H1 (cell line): ENCODE measurements at regions not wholly inside any gene's neighbourhood (a gene's known extent, or its start where the extent isn't known, plus 50 kb on each side); places are given as distances from the start of the nearest gene placed in this dataset.

ENCODE experiments used
- CTCF ChIA-PET: fragments of 300-600 bp; sonication (Branson Sonifier 250); formaldehyde crosslinking; loops from one replicate; lab custom pipeline; 2021; ENCODE audit not compliant: partially characterized antibody; lab: Charles Lee
- POLR2A ChIA-PET: fragments of 300-600 bp; sonication (Branson Sonifier 250); formaldehyde crosslinking; loops from one replicate; lab custom pipeline; 2021; ENCODE audit warnings: inconsistent platforms; ENCODE audit not compliant: partially characterized antibody; lab: Charles Lee
- DNase-seq, 2 experiments: peaks; one replicate each; pipeline versions ENCODE4 v3.0.0 to v3.0.0-alpha.2; 2010 to 2022; ENCODE audit warnings: low spot score in 2 of 2, low read depth in 1 of 2, mixed read lengths in 1 of 2
- FAIRE-seq: peaks from 2 replicates; lab custom pipeline; 2011; peaks lifted over from hg19 to GRCh38; lab: Jason Lieb, UNC
- H2AFZ ChIP-seq: 2 replicates; pipeline ENCODE4 v1.8.1; 2012; ENCODE audit warnings: low read length, inconsistent platforms
- H2AK5ac ChIP-seq: 2 replicates; pipeline ENCODE4 v1.6.1; 2013; ENCODE audit warnings: low read depth, low read length
- H2BK120ac ChIP-seq: replicated peaks from 2 replicates; pipeline ENCODE3; 2013; ENCODE audit warnings: low read depth, low read length, inconsistent platforms
- H2BK12ac ChIP-seq: 2 replicates; pipeline ENCODE4 v1.6.1; 2013; ENCODE audit warnings: low read depth, low read length
- H2BK15ac ChIP-seq: 2 replicates; pipeline ENCODE4 v1.6.1; 2013; ENCODE audit warnings: low read length
- H2BK20ac ChIP-seq: 2 replicates; pipeline ENCODE4 v1.6.1; 2013; ENCODE audit warnings: low read length
- H2BK5ac ChIP-seq: 2 replicates; pipeline ENCODE4 v1.6.1; 2013; ENCODE audit warnings: low read depth, low read length
- H3K14ac ChIP-seq: 2 replicates; pipeline ENCODE4 v1.6.1; 2013; ENCODE audit warnings: inconsistent platforms; ENCODE audit not compliant: insufficient read length
- H3K18ac ChIP-seq: 2 replicates; pipeline ENCODE4 v1.6.1; 2013; ENCODE audit warnings: low read length; ENCODE audit errors: extremely low read depth
- H3K23ac ChIP-seq: 2 replicates; pipeline ENCODE4 v1.6.1; 2013; ENCODE audit warnings: inconsistent platforms; ENCODE audit not compliant: insufficient read length
- H3K23me2 ChIP-seq: 2 replicates; pipeline ENCODE4 v1.6.1; 2013; ENCODE audit warnings: low read depth, low read length
- H3K27ac ChIP-seq: 2 replicates; pipeline ENCODE4 v1.6.1; 2011; ENCODE audit warnings: low read depth, low read length, inconsistent platforms
- H3K27me3 ChIP-seq, 4 experiments: replicated peaks in 1 of 4; 1 replicate in 1 of 4; 2 replicates in 3 of 4; pipeline versions ENCODE4 v1.6.1 to v1.8.1; 2011 to 2013; ENCODE audit warnings: low read length in 3 of 4, mild to moderate bottlenecking in 3 of 4, inconsistent platforms in 2 of 4, mixed read lengths in 2 of 4, moderate library complexity in 1 of 4; ENCODE audit not compliant: control insufficient read depth in 3 of 4, insufficient read depth in 3 of 4; ENCODE audit errors: extremely low read depth in 1 of 4
- H3K36me3 ChIP-seq, 4 experiments: 2 replicates each; pipeline versions ENCODE4 v1.6.1 to v1.8.1; 2011 to 2013; ENCODE audit warnings: mild to moderate bottlenecking in 4 of 4, low read length in 3 of 4, moderate library complexity in 2 of 4, control low read depth in 1 of 4, inconsistent platforms in 1 of 4; ENCODE audit not compliant: insufficient read depth in 4 of 4, control insufficient read depth in 2 of 4
- H3K4ac ChIP-seq: replicated peaks from 2 replicates; pipeline ENCODE3; 2013; ENCODE audit warnings: low read length, low read depth, mixed read lengths, inconsistent platforms; ENCODE audit not compliant: insufficient read length
- H3K4me1 ChIP-seq, 4 experiments: replicated peaks in 1 of 4; 1 replicate in 1 of 4; 2 replicates in 3 of 4; pipeline versions ENCODE4 v1.6.1 to v1.8.1; 2011 to 2013; ENCODE audit warnings: low read length in 3 of 4, inconsistent platforms in 2 of 4, mixed read lengths in 1 of 4; ENCODE audit not compliant: insufficient read depth in 4 of 4, control insufficient read depth in 3 of 4
- H3K4me2 ChIP-seq, 2 experiments: 2 replicates each; pipeline versions ENCODE4 v1.6.1 to v1.8.1; 2011 to 2013; ENCODE audit warnings: low read depth in 2 of 2, low read length in 2 of 2, control low read depth in 1 of 2, inconsistent platforms in 1 of 2, mild to moderate bottlenecking in 1 of 2; ENCODE audit not compliant: insufficient read depth in 1 of 2
- H3K4me3 ChIP-seq, 4 experiments: fragments of 200-600, 300-600 bp in 1 of 4; sonication (generic), shearing (Covaris generic), sonication (Bioruptor Twin) in 1 of 4; 2 replicates each; pipeline versions ENCODE4 v1.5.1 to v1.8.1; 2011 to 2016; ENCODE audit warnings: low read length in 4 of 4, low read depth in 3 of 4, control low read depth in 2 of 4, inconsistent platforms in 2 of 4, mild to moderate bottlenecking in 2 of 4, mixed read lengths in 1 of 4, moderate library complexity in 1 of 4; ENCODE audit not compliant: insufficient read depth in 2 of 4; ENCODE audit errors: extremely low read depth in 1 of 4
- H3K56ac ChIP-seq: replicated peaks from 2 replicates; pipeline ENCODE3; 2013; ENCODE audit warnings: low read depth, mild to moderate bottlenecking, mixed read lengths, low read length, inconsistent platforms; ENCODE audit not compliant: insufficient read length
- H3K79me1 ChIP-seq: 2 replicates; pipeline ENCODE4 v1.6.1; 2013; ENCODE audit warnings: low read depth, low read length, control low read depth
- H3K79me2 ChIP-seq, 2 experiments: 2 replicates each; pipeline versions ENCODE4 v1.6.1 to v1.8.1; 2012 to 2013; ENCODE audit warnings: low read length in 2 of 2, mild to moderate bottlenecking in 2 of 2, inconsistent platforms in 1 of 2; ENCODE audit not compliant: insufficient read depth in 2 of 2, control insufficient read depth in 1 of 2
- H3K9ac ChIP-seq, 4 experiments: replicated peaks in 1 of 4; 1 replicate in 1 of 4; 2 replicates in 3 of 4; pipeline versions ENCODE4 v1.6.1 to v1.8.1; 2011 to 2013; ENCODE audit warnings: low read depth in 3 of 4, low read length in 3 of 4, control low read depth in 2 of 4, mild to moderate bottlenecking in 2 of 4, moderate library complexity in 2 of 4, inconsistent platforms in 1 of 4; ENCODE audit errors: extremely low read depth in 1 of 4
- H3K9me3 ChIP-seq, 2 experiments: 2 replicates each; pipeline versions ENCODE4 v1.6.1 to v1.8.1; 2012 to 2013; ENCODE audit warnings: mild to moderate bottlenecking in 2 of 2, moderate library complexity in 2 of 2, control low read depth in 1 of 2, inconsistent platforms in 1 of 2, low read depth in 1 of 2, low read length in 1 of 2, mixed read lengths in 1 of 2; ENCODE audit not compliant: insufficient read depth in 2 of 2
- H4K20me1 ChIP-seq, 2 experiments: replicated peaks in 1 of 2; 2 replicates each; pipeline versions ENCODE3 to v1.8.1; 2011 to 2013; ENCODE audit warnings: inconsistent platforms in 2 of 2, low read length in 2 of 2, mild to moderate bottlenecking in 1 of 2; ENCODE audit not compliant: insufficient read depth in 2 of 2, control insufficient read depth in 1 of 2
- H4K5ac ChIP-seq: 2 replicates; pipeline ENCODE4 v1.6.1; 2013; ENCODE audit warnings: low read length, low read depth, mixed read lengths, inconsistent platforms; ENCODE audit not compliant: insufficient read length
- H4K8ac ChIP-seq: 2 replicates; pipeline ENCODE4 v1.8.0; 2013; ENCODE audit warnings: mild to moderate bottlenecking, moderate library complexity, low read length, inconsistent platforms; ENCODE audit not compliant: insufficient read depth; ENCODE audit errors: extremely low read depth
- H4K91ac ChIP-seq: replicated peaks from 2 replicates; pipeline ENCODE3; 2013; ENCODE audit warnings: low read length, mixed read lengths, inconsistent platforms; ENCODE audit not compliant: insufficient read length
- BCL11A ChIP-seq, 2 experiments: IDR thresholded peaks; one replicate each; pipeline ENCODE4 v1.6.1; 2011; ENCODE audit warnings: low read depth in 2 of 2, low read length in 2 of 2, mild to moderate bottlenecking in 2 of 2
- CBX8 ChIP-seq: fragments of 300-800, 300-1000 bp; sonication (generic); IDR thresholded peaks from 2 replicates; pipeline ENCODE4 v1.7.1; 2016; ENCODE audit warnings: low read depth, low read length, borderline replicate concordance
- CTBP2 ChIP-seq: IDR thresholded peaks from 2 replicates; pipeline ENCODE4 v1.7.0; 2011; ENCODE audit warnings: borderline replicate concordance, mild to moderate bottlenecking, moderate library complexity, mixed read lengths, low read length; ENCODE audit not compliant: insufficient read depth, insufficient read length
- FOSL1 ChIP-seq: IDR thresholded peaks from 2 replicates; pipeline ENCODE4 v1.6.1; 2011; ENCODE audit warnings: mild to moderate bottlenecking, low read depth, low read length, moderate library complexity; ENCODE audit not compliant: insufficient read depth
- JUND ChIP-seq: IDR thresholded peaks from 2 replicates; pipeline ENCODE4 v1.6.1; 2011; ENCODE audit warnings: mild to moderate bottlenecking, improper control_type of control experiment, low read length
- KDM1A ChIP-seq: fragments of 200-600, 300-600 bp; sonication (generic); IDR thresholded peaks from 2 replicates; pipeline ENCODE4 v1.7.1; 2016; ENCODE audit warnings: mild to moderate bottlenecking, low read length, borderline replicate concordance
- MAFK ChIP-seq: IDR thresholded peaks from 2 replicates; pipeline ENCODE4 v1.6.1; 2012; ENCODE audit warnings: low read depth, mild to moderate bottlenecking, improper control_type of control experiment, low read length
- POLR2A ChIP-seq, 2 experiments: IDR thresholded peaks; 1 replicate in 1 of 2; 2 replicates in 1 of 2; pipeline ENCODE4 v1.6.1; 2011; ENCODE audit warnings: low read depth in 2 of 2, low read length in 2 of 2, mild to moderate bottlenecking in 2 of 2; ENCODE audit errors: control extremely low read depth in 1 of 2
- TBP ChIP-seq: IDR thresholded peaks from 2 replicates; pipeline ENCODE4 v1.6.1; 2011; ENCODE audit warnings: low read depth, low read length, improper control_type of control experiment
- USF2 ChIP-seq: IDR thresholded peaks from 2 replicates; pipeline ENCODE4 v1.6.1; 2011; ENCODE audit warnings: low read length, improper control_type of control experiment
- YY1 ChIP-seq: IDR thresholded peaks from 2 replicates; pipeline ENCODE4 v1.6.1; 2011; ENCODE audit warnings: low read depth, mild to moderate bottlenecking, low read length

- H3K23ac ChIP-seq: no peak overlapping the region
- no peak overlapping the region for H4K91ac ChIP-seq
- no peak overlapping the region for H2BK5ac ChIP-seq
- no peak overlapping the region for H3K18ac ChIP-seq
- H4K20me1 ChIP-seq: no peaks in the 10 kb centered on the region
- no peak overlapping the region for H2BK15ac ChIP-seq
- H4K8ac ChIP-seq: no peak overlapping the region
- H2AFZ ChIP-seq: no peak overlapping the region
- H2BK20ac ChIP-seq: no peak overlapping the region
- no peaks in the 10 kb centered on the region for H3K79me2 ChIP-seq
- no peaks in the 10 kb centered on the region for H3K79me1 ChIP-seq
- H3K9ac ChIP-seq: no peak overlapping the region
- H3K56ac ChIP-seq: no peak overlapping the region
- no peak overlapping the region for H3K4me3 ChIP-seq
- ChIA-PET POLR2A (no interaction called here), CTCF (interaction anchor here (1.1 kb wide), 1 partner anchor 631 kb away, joined by 3 read pairs; no protein-coding TSS in a partner anchor)
- H4K5ac ChIP-seq: no peak overlapping the region
- no peak overlapping the region for H3K14ac ChIP-seq
- no peaks in the 10 kb centered on the region for H3K9me3 ChIP-seq
- H2BK120ac ChIP-seq: no peak overlapping the region
- peaks cover 0 to 4% (median 0%) of the 10 kb centered on the region in 4 experiments; a peak in 1 of 7 replicates for H3K27me3 ChIP-seq
- FAIRE-seq: no peak
- H3K4me1 ChIP-seq: peaks cover 0 to 3% (median 1%) of the 10 kb centered on the region in 4 experiments; a peak in 4 of 7 replicates
- DNase-seq: no peak
- H3K4ac ChIP-seq: no peak overlapping the region
- H3K23me2 ChIP-seq: no peaks in the 10 kb centered on the region
- no peak overlapping the region for H2AK5ac ChIP-seq
- H3K4me2 ChIP-seq: no peak overlapping the region
- no peaks in the 10 kb centered on the region for H3K36me3 ChIP-seq
- no peak overlapping the region for H2BK12ac ChIP-seq
- H3K27ac ChIP-seq: no peak overlapping the region
- TF ChIP-seq CBX8 (no peak), USF2 (no peak), BCL11A (IDR thresholded peaks at IDR 0.05; ENCODE audit: low read depth in 2 of 2, low read length in 2 of 2) (no peak), JUND (no peak), YY1 (no peak), MAFK (no peak), FOSL1 (no peak), POLR2A (IDR thresholded peaks at IDR 0.05; ENCODE audit: control extremely low read depth in 1 of 2, low read depth in 2 of 2, low read length in 2 of 2) (no peak), KDM1A (no peak), TBP (no peak), CTBP2 (no peak)
Measured at GRCh38 chr4:138400066-138400465, 157.9 kb upstream of the SLC7A11 start.
